ENCODE measurements at regions not wholly inside any gene's neighbourhood (a gene's known extent, or its start where the extent isn't known, plus 50 kb on each side); places are given as distances from the start of the nearest gene placed in this dataset.

DNA sequence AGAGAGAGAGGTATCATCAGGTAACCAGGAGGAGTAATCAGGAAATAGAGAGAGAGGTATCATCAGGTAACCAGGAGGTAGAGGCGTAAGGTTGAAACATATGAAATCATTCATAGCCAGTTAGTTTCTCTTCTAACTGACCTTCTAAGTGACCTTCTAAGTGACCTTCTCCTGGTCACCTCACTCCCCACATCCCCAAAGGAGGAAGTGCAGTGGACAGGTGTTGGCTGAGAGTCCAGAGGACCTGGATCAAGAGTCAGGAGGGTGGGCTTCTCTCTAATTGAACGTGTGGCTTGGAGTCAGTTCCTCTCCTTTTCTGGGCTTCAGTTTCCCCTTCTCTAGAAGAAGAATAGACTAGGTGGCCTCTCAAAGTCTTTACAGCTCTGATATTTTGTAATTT is 121.3 kb upstream of the DLG1 start:
- no peak for TF ChIP-seq EZH2 (IDR thresholded peaks at IDR 0.05; ENCODE audit: borderline replicate concordance, low read depth, low read length, severe bottlenecking)
- TF ChIP-seq, protein P1, sequence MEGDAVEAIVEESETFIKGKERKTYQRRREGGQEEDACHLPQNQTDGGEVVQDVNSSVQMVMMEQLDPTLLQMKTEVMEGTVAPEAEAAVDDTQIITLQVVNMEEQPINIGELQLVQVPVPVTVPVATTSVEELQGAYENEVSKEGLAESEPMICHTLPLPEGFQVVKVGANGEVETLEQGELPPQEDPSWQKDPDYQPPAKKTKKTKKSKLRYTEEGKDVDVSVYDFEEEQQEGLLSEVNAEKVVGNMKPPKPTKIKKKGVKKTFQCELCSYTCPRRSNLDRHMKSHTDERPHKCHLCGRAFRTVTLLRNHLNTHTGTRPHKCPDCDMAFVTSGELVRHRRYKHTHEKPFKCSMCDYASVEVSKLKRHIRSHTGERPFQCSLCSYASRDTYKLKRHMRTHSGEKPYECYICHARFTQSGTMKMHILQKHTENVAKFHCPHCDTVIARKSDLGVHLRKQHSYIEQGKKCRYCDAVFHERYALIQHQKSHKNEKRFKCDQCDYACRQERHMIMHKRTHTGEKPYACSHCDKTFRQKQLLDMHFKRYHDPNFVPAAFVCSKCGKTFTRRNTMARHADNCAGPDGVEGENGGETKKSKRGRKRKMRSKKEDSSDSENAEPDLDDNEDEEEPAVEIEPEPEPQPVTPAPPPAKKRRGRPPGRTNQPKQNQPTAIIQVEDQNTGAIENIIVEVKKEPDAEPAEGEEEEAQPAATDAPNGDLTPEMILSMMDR (IDR thresholded peaks at IDR 0.05; ENCODE audit: borderline replicate concordance, extremely low read depth, low read length, poor library complexity, severe bottlenecking): no peak

All from DND-41 (cell line).